Stimulated activated memory B cell treated with anti-CD40 and anti-IgM and Interleukin-4, amounts not matched to agents 10 μg/mL and 1 μg/mL and 100 μg/mL, for 72 hours (primary cell): ENCODE measurements at regions not wholly inside any gene's neighbourhood (a gene's known extent, or its start where the extent isn't known, plus 50 kb on each side); places are given as distances from the start of the nearest gene placed in this dataset.
"Not testable (repeated sequence)": the region's sequence is repeated elsewhere in the genome, so short reads cannot be mapped to it uniquely, and the experiment has no call there.

Experiments used
- ATAC-seq: fragments of 150-1000 bp; cut with Tn5 transposase; 2 replicates; pipeline ENCODE4 v1.10.0; 2021
- H3K27ac Mint-ChIP-seq: one replicate; pipeline ENCODE4 v1.8.0; 2022; ENCODE audit warnings: mild to moderate bottlenecking, mixed read lengths
- H3K27me3 Mint-ChIP-seq: one replicate; pipeline ENCODE4 v1.8.0; 2022; ENCODE audit warnings: mixed read lengths
- H3K36me3 Mint-ChIP-seq: one replicate; pipeline ENCODE4 v1.8.0; 2022; ENCODE audit warnings: mixed read lengths
- H3K4me1 Mint-ChIP-seq: one replicate; pipeline ENCODE4 v1.8.0; 2022; ENCODE audit warnings: mixed read lengths
- H3K4me3 Mint-ChIP-seq: one replicate; pipeline ENCODE4 v1.8.0; 2022; ENCODE audit warnings: mild to moderate bottlenecking, moderate library complexity, mixed read lengths
- H3K9me3 Mint-ChIP-seq: one replicate; pipeline ENCODE4 v1.8.0; 2022; ENCODE audit warnings: mixed read lengths

GRCh38 chr1:206404309-206405027, 65.8 kb upstream of the IKBKE start:
- H3K36me3 Mint-ChIP-seq, H3K9me3 Mint-ChIP-seq, H3K4me3 Mint-ChIP-seq, ATAC-seq, H3K27ac Mint-ChIP-seq, H3K27me3 Mint-ChIP-seq, H3K4me1 Mint-ChIP-seq: not testable (repeated sequence)

- H3K4me1 Mint-ChIP-seq, H3K27ac Mint-ChIP-seq, H3K4me3 Mint-ChIP-seq, ATAC-seq, H3K27me3 Mint-ChIP-seq, H3K36me3 Mint-ChIP-seq, H3K9me3 Mint-ChIP-seq: not testable (repeated sequence)
Observed at GRCh38 chr1:206405282-206405681, 65.0 kb upstream of the IKBKE start.

- ATAC-seq, H3K4me1 Mint-ChIP-seq, H3K9me3 Mint-ChIP-seq: not testable (repeated sequence)
Observed at GRCh38 chr1:206408371-206409288, 61.6 kb upstream of the IKBKE start.

GRCh38 chr1:206411321-206411720, 59.0 kb upstream of the IKBKE start:
- no peaks in the 10 kb centered on the region for H3K27me3 Mint-ChIP-seq
- no peak overlapping the region for H3K4me3 Mint-ChIP-seq
- H3K36me3 Mint-ChIP-seq: peaks cover 31% of the 10 kb centered on the region
- no peak overlapping the region for H3K27ac Mint-ChIP-seq
- no peaks in the 10 kb centered on the region for H3K9me3 Mint-ChIP-seq
- ATAC-seq: no peak
- H3K4me1 Mint-ChIP-seq: peaks cover 8% of the 10 kb centered on the region

More at GRCh38 chr1:206408371-206409288, 61.6 kb upstream of the IKBKE start:
- H3K36me3 Mint-ChIP-seq: peaks cover 18% of the 10 kb centered on the region
- not testable (repeated sequence) for H3K27me3 Mint-ChIP-seq, H3K4me3 Mint-ChIP-seq, H3K27ac Mint-ChIP-seq

- Mint-ChIP-seq H3K9me3 (no peaks in the 10 kb centered on the region), H3K4me1 (peaks cover 8% of the 10 kb centered on the region), H3K4me3 (no peak overlapping the region), H3K27me3 (no peaks in the 10 kb centered on the region), H3K27ac (no peak overlapping the region), H3K36me3 (peaks cover 44% of the 10 kb centered on the region)
- ATAC-seq: no peak
Observed at GRCh38 chr1:206415942-206416341, 54.3 kb upstream of the IKBKE start.

- peaks cover 49% of the 10 kb centered on the region for H3K36me3 Mint-ChIP-seq
- H3K4me3 Mint-ChIP-seq: no peak overlapping the region
- peaks cover 8% of the 10 kb centered on the region for H3K4me1 Mint-ChIP-seq
- no peak for ATAC-seq
- no peak overlapping the region for H3K27ac Mint-ChIP-seq
- no peaks in the 10 kb centered on the region for H3K27me3 Mint-ChIP-seq
- H3K9me3 Mint-ChIP-seq: no peaks in the 10 kb centered on the region
Observed at GRCh38 chr1:206417774-206418614, 52.3 kb upstream of the IKBKE start.

GRCh38 chr1:206419250-206419649, 51.0 kb upstream of the IKBKE start:
- no peak for ATAC-seq
- Mint-ChIP-seq H3K4me1 (peaks cover 8% of the 10 kb centered on the region), H3K9me3 (no peaks in the 10 kb centered on the region), H3K36me3 (peaks cover 49% of the 10 kb centered on the region), H3K27me3 (no peaks in the 10 kb centered on the region), H3K4me3 (no peak overlapping the region), H3K27ac (no peak overlapping the region)

- Mint-ChIP-seq H3K36me3 (peaks cover 52% of the 10 kb centered on the region), H3K27me3 (no peaks in the 10 kb centered on the region), H3K4me1 (peaks cover 5% of the 10 kb centered on the region), H3K9me3 (no peaks in the 10 kb centered on the region), H3K27ac (no peak overlapping the region), H3K4me3 (no peak overlapping the region)
- no peak for ATAC-seq
Observed at GRCh38 chr1:206419783-206420182, 50.5 kb upstream of the IKBKE start.

GRCh38 chr1:206420471-206420870, 49.8 kb upstream of the IKBKE start:
- peaks cover 58% of the 10 kb centered on the region for H3K36me3 Mint-ChIP-seq
- H3K27me3 Mint-ChIP-seq: no peaks in the 10 kb centered on the region
- no peak overlapping the region for H3K27ac Mint-ChIP-seq
- H3K4me1 Mint-ChIP-seq: no peaks in the 10 kb centered on the region
- ATAC-seq: no peak
- no peaks in the 10 kb centered on the region for H3K9me3 Mint-ChIP-seq
- H3K4me3 Mint-ChIP-seq: no peak overlapping the region
